ENCODE measurements at regions not wholly inside any gene's neighbourhood (a gene's known extent, or its start where the extent isn't known, plus 50 kb on each side); places are given as distances from the start of the nearest gene placed in this dataset.

DNA sequence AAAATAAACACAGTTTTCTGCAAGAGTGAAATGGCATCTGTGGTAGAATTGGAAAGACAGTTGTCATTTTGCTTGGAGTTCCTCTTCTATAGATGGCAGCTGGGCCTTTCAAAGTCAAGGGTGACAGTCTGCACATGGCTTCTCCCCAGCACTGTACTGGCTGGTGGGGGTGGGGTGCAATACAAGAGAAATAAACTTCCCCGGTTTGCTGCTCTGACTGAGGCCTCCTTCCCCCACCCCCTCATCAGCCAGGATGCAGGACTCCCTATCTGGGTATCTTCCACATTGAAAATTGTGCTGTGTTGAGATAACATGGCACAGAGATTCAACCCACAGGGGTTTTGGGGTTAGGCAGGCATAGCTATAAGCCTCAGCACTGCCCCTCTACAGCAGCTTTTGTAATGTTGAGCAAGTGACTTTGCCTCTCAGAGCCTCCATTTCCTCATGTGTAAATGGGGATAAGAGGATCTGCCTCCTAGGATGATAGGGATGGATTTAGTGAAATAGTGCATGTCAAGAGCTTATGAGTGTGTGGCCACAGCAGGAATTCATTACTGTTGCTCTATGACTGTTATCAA is 85.8 kb upstream of the WDR11 start:
- CTCF ChIA-PET (ENCODE audit: partially characterized antibody) = interaction anchor here (0.8 to 2.5 kb wide), 4 partner anchors 11 to 59 kb away, joined by 3 to 7 read pairs (median 4); no protein-coding TSS in a partner anchor
- no peak overlapping the region for H4K91ac ChIP-seq (replicated peaks; ENCODE audit: insufficient read length, low read length)
- POLR2A ChIA-PET (ENCODE audit: partially characterized antibody) = interaction anchor here (0.5 kb wide), 1 partner anchor 28 kb away, joined by 3 read pairs; no protein-coding TSS in a partner anchor
- H2BK15ac ChIP-seq (ENCODE audit: low read length) = no peak overlapping the region
- no peak overlapping the region for H2BK5ac ChIP-seq (ENCODE audit: low read depth, low read length)
- no peaks in the 10 kb centered on the region for H4K20me1 ChIP-seq (replicated peaks in 1 of 2; ENCODE audit: control insufficient read depth in 1 of 2, insufficient read depth in 2 of 2, low read length in 2 of 2)
- H3K56ac ChIP-seq (replicated peaks; ENCODE audit: insufficient read length, low read depth, low read length) = no peak overlapping the region
- H4K5ac ChIP-seq (ENCODE audit: insufficient read length, low read depth, low read length) = no peak overlapping the region
- WGBS, 2 experiments (ENCODE audit: extremely low coverage in 1 of 2, insufficient coverage in 1 of 2, insufficient read length in 1 of 2, insufficient replicate concordance in 2 of 2, low coverage in 1 of 2, low lambda C conversion rate in 2 of 2, missing lambda C conversion rate in 1 of 2) = 91% methylated on average over 1 of the region's 1 CpG; no CpG with 5 or more reads in 1 of the 2 experiments
- H3K9me3 ChIP-seq (ENCODE audit: insufficient read depth in 2 of 2, low read depth in 1 of 2, low read length in 1 of 2) = no peaks in the 10 kb centered on the region
- no peak overlapping the region for H4K8ac ChIP-seq (ENCODE audit: extremely low read depth, insufficient read depth, low read length)
- H3K23me2 ChIP-seq (ENCODE audit: low read depth, low read length) = no peaks in the 10 kb centered on the region; the same call in 1 of the 2 replicates
- DNase-seq (ENCODE audit: low read depth in 1 of 2, low spot score in 2 of 2) (no peak), FAIRE-seq (no peak)
- no peak overlapping the region for H2AK5ac ChIP-seq (ENCODE audit: low read depth, low read length)
- no peak for TF ChIP-seq TAF7 (optimal IDR thresholded peaks at IDR 0.05; ENCODE audit: borderline replicate concordance, low read depth, low read length)
- no peak for TF ChIP-seq CBX8 (IDR thresholded peaks at IDR 0.05; ENCODE audit: borderline replicate concordance, low read depth, low read length)
- TF ChIP-seq USF2 (IDR thresholded peaks at IDR 0.05; ENCODE audit: low read length) = no peak
- no peak for TF ChIP-seq RNF2 (IDR thresholded peaks at IDR 0.05; ENCODE audit: borderline replicate concordance, low read depth, low read length, missing control alignments, poor library complexity, severe bottlenecking)
- no peak for TF ChIP-seq KDM1A (IDR thresholded peaks at IDR 0.05; ENCODE audit: borderline replicate concordance, low read length)
- no peak for TF ChIP-seq RXRA (IDR thresholded peaks at IDR 0.05; ENCODE audit: insufficient read depth, low read depth, low read length)
- TF ChIP-seq RFX5 (IDR thresholded peaks at IDR 0.05; ENCODE audit: borderline replicate concordance, low read depth, low read length) = no peak
- TF ChIP-seq SP4 (IDR thresholded peaks at IDR 0.05; ENCODE audit: low read length) = no peak
- no peak for TF ChIP-seq ASH2L (IDR thresholded peaks at IDR 0.05; ENCODE audit: low read length)
- TF ChIP-seq ZNF274 (IDR thresholded peaks at IDR 0.05; ENCODE audit: borderline replicate concordance, extremely low read depth, low read length) = no peak
- no peak for TF ChIP-seq SAP30 (IDR thresholded peaks at IDR 0.05; ENCODE audit: insufficient read depth, insufficient replicate concordance, low read length)
- TF ChIP-seq SP1 (IDR thresholded peaks at IDR 0.05; ENCODE audit: low read depth, low read length) = no peak
- H3K36me3 ChIP-seq (ENCODE audit: control insufficient read depth in 2 of 4, insufficient read depth in 4 of 4, low read length in 3 of 4) = no peaks in the 10 kb centered on the region; a peak in 1 of 8 replicates
- H3K27ac ChIP-seq (ENCODE audit: low read depth, low read length) = no peak overlapping the region
- no peaks in the 10 kb centered on the region for H3K79me1 ChIP-seq (ENCODE audit: low read depth, low read length)
- no peak overlapping the region for H3K18ac ChIP-seq (ENCODE audit: extremely low read depth, low read length)
- H3K4me2 ChIP-seq (ENCODE audit: insufficient read depth in 1 of 2, low read depth in 2 of 2, low read length in 2 of 2) = peak overlapping the region; percentile 29 to 40; a peak in 2 of 4 replicates
- no peak overlapping the region for H2BK120ac ChIP-seq (replicated peaks; ENCODE audit: low read depth, low read length)
- H3K4me1 ChIP-seq (replicated peaks in 1 of 4; ENCODE audit: control insufficient read depth in 3 of 4, insufficient read depth in 4 of 4, low read length in 3 of 4) = peaks cover 1 to 10% (median 7%) of the 10 kb centered on the region in 4 experiments; a peak in 5 of 7 replicates
- no peak overlapping the region for H2BK20ac ChIP-seq (ENCODE audit: low read length)
- H3K79me2 ChIP-seq (ENCODE audit: control insufficient read depth in 1 of 2, insufficient read depth in 2 of 2, low read length in 2 of 2) = no peaks in the 10 kb centered on the region
- H2AFZ ChIP-seq (ENCODE audit: low read length) = peak overlapping the region; percentile 77; the same call in 1 of the 2 replicates
- H3K9ac ChIP-seq (replicated peaks in 1 of 4; ENCODE audit: extremely low read depth in 1 of 4, low read depth in 3 of 4, low read length in 3 of 4) = no peak overlapping the region
- no peak overlapping the region for H2BK12ac ChIP-seq (ENCODE audit: low read depth, low read length)
- no peak overlapping the region for H3K14ac ChIP-seq (ENCODE audit: insufficient read length)
- H3K4ac ChIP-seq (replicated peaks; ENCODE audit: insufficient read length, low read depth, low read length) = no peak overlapping the region
- no peak overlapping the region for H3K4me3 ChIP-seq (ENCODE audit: extremely low read depth in 1 of 4, insufficient read depth in 2 of 4, low read depth in 3 of 4, low read length in 4 of 4)
- H3K23ac ChIP-seq (ENCODE audit: insufficient read length) = no peak overlapping the region
- H3K27me3 ChIP-seq (replicated peaks in 1 of 4; ENCODE audit: control insufficient read depth in 3 of 4, extremely low read depth in 1 of 4, insufficient read depth in 3 of 4, low read length in 3 of 4) = no peaks in the 10 kb centered on the region

All from H1 (cell line).